ENCODE measurements at regions not wholly inside any gene's neighbourhood (a gene's known extent, or its start where the extent isn't known, plus 50 kb on each side); places are given as distances from the start of the nearest gene placed in this dataset.
"Not testable (repeated sequence)": the region's sequence is repeated elsewhere in the genome, so short reads cannot be mapped to it uniquely, and the experiment has no call there.

- Histone ChIP-seq H3K4me3 (ENCODE audit: low read length) (no peak overlapping the region), H3K27me3 (ENCODE audit: insufficient read depth, low read length) (peaks cover 7% of the 10 kb centered on the region), H3K9me3 (ENCODE audit: low read length) (peaks cover 8% of the 10 kb centered on the region), H3K4me1 (ENCODE audit: insufficient read depth, low read length) (no peaks in the 10 kb centered on the region), H3K36me3 (ENCODE audit: insufficient read depth, low read length) (no peaks in the 10 kb centered on the region), H2AFZ (ENCODE audit: low read depth, low read length) (no peak overlapping the region)
Observed at GRCh38 chr1:8152731-8153702, 126.9 kb upstream of the ERRFI1 start.

GRCh38 chr1:8151647-8152046 is 125.5 kb upstream of the ERRFI1 start:
- H3K9me3 ChIP-seq (ENCODE audit: low read length) = peaks cover 8% of the 10 kb centered on the region
- no peak overlapping the region for H3K4me3 ChIP-seq (ENCODE audit: low read length)
- H2AFZ ChIP-seq (ENCODE audit: low read depth, low read length) = no peak overlapping the region
- no peaks in the 10 kb centered on the region for H3K4me1 ChIP-seq (ENCODE audit: insufficient read depth, low read length)
- H3K36me3 ChIP-seq (ENCODE audit: insufficient read depth, low read length) = no peaks in the 10 kb centered on the region
- peaks cover 7% of the 10 kb centered on the region for H3K27me3 ChIP-seq (ENCODE audit: insufficient read depth, low read length)

GRCh38 chr1:8149756-8150155 is 123.6 kb upstream of the ERRFI1 start:
- not testable (repeated sequence) for H3K4me3 ChIP-seq (ENCODE audit: low read length); H3K27me3 ChIP-seq (ENCODE audit: insufficient read depth, low read length); H3K9me3 ChIP-seq (ENCODE audit: low read length); H3K4me1 ChIP-seq (ENCODE audit: insufficient read depth, low read length); H3K36me3 ChIP-seq (ENCODE audit: insufficient read depth, low read length); H2AFZ ChIP-seq (ENCODE audit: low read depth, low read length)

- Histone ChIP-seq H3K27me3 (ENCODE audit: insufficient read depth, low read length) (no peaks in the 10 kb centered on the region), H2AFZ (ENCODE audit: low read depth, low read length) (no peak overlapping the region), H3K36me3 (ENCODE audit: insufficient read depth, low read length) (no peaks in the 10 kb centered on the region), H3K4me3 (ENCODE audit: low read length) (no peak overlapping the region), H3K4me1 (ENCODE audit: insufficient read depth, low read length) (no peaks in the 10 kb centered on the region), H3K9me3 (ENCODE audit: low read length) (peaks cover 3% of the 10 kb centered on the region)
Observed at GRCh38 chr1:8147956-8148355, 121.8 kb upstream of the ERRFI1 start.

GRCh38 chr1:8146257-8146855 is 120.2 kb upstream of the ERRFI1 start:
- Histone ChIP-seq H3K9me3 (ENCODE audit: low read length) (no peaks in the 10 kb centered on the region), H2AFZ (ENCODE audit: low read depth, low read length) (no peak overlapping the region), H3K36me3 (ENCODE audit: insufficient read depth, low read length) (no peaks in the 10 kb centered on the region), H3K4me1 (ENCODE audit: insufficient read depth, low read length) (peaks cover 2% of the 10 kb centered on the region), H3K27me3 (ENCODE audit: insufficient read depth, low read length) (no peaks in the 10 kb centered on the region), H3K4me3 (ENCODE audit: low read length) (no peak overlapping the region)

GRCh38 chr1:8145545-8146202 is 119.6 kb upstream of the ERRFI1 start:
- Histone ChIP-seq H3K36me3 (ENCODE audit: insufficient read depth, low read length) (no peaks in the 10 kb centered on the region), H3K4me3 (ENCODE audit: low read length) (no peak overlapping the region), H3K4me1 (ENCODE audit: insufficient read depth, low read length) (peaks cover 2% of the 10 kb centered on the region), H2AFZ (ENCODE audit: low read depth, low read length) (no peak overlapping the region), H3K27me3 (ENCODE audit: insufficient read depth, low read length) (no peaks in the 10 kb centered on the region), H3K9me3 (ENCODE audit: low read length) (no peaks in the 10 kb centered on the region)

GRCh38 chr1:8144323-8144722 is 118.2 kb upstream of the ERRFI1 start:
- Histone ChIP-seq H3K36me3 (ENCODE audit: insufficient read depth, low read length) (no peaks in the 10 kb centered on the region), H3K27me3 (ENCODE audit: insufficient read depth, low read length) (no peaks in the 10 kb centered on the region), H3K4me3 (ENCODE audit: low read length) (no peak overlapping the region), H3K9me3 (ENCODE audit: low read length) (no peaks in the 10 kb centered on the region), H2AFZ (ENCODE audit: low read depth, low read length) (no peak overlapping the region), H3K4me1 (ENCODE audit: insufficient read depth, low read length) (peaks cover 2% of the 10 kb centered on the region)

- Histone ChIP-seq H3K36me3 (ENCODE audit: insufficient read depth, low read length) (no peaks in the 10 kb centered on the region), H3K4me1 (ENCODE audit: insufficient read depth, low read length) (peaks cover 2% of the 10 kb centered on the region), H3K9me3 (ENCODE audit: low read length) (no peaks in the 10 kb centered on the region), H2AFZ (ENCODE audit: low read depth, low read length) (no peak overlapping the region), H3K4me3 (ENCODE audit: low read length) (no peak overlapping the region), H3K27me3 (ENCODE audit: insufficient read depth, low read length) (no peaks in the 10 kb centered on the region)
Observed at GRCh38 chr1:8142955-8143629, 117.0 kb upstream of the ERRFI1 start.

GRCh38 chr1:8139941-8140340 is 113.8 kb upstream of the ERRFI1 start:
- Histone ChIP-seq H3K9me3 (ENCODE audit: low read length) (no peaks in the 10 kb centered on the region), H3K27me3 (ENCODE audit: insufficient read depth, low read length) (peaks cover 4% of the 10 kb centered on the region), H3K4me3 (ENCODE audit: low read length) (no peak overlapping the region), H2AFZ (ENCODE audit: low read depth, low read length) (no peak overlapping the region), H3K4me1 (ENCODE audit: insufficient read depth, low read length) (peaks cover 7% of the 10 kb centered on the region), H3K36me3 (ENCODE audit: insufficient read depth, low read length) (no peaks in the 10 kb centered on the region)

GRCh38 chr1:8139383-8139782 is 113.3 kb upstream of the ERRFI1 start:
- Histone ChIP-seq H3K36me3 (ENCODE audit: insufficient read depth, low read length) (no peaks in the 10 kb centered on the region), H3K4me1 (ENCODE audit: insufficient read depth, low read length) (peaks cover 7% of the 10 kb centered on the region), H3K4me3 (ENCODE audit: low read length) (no peak overlapping the region), H3K27me3 (ENCODE audit: insufficient read depth, low read length) (peaks cover 8% of the 10 kb centered on the region), H2AFZ (ENCODE audit: low read depth, low read length) (no peak overlapping the region), H3K9me3 (ENCODE audit: low read length) (no peaks in the 10 kb centered on the region)

GRCh38 chr1:8138673-8139072 is 112.6 kb upstream of the ERRFI1 start:
- peaks cover 8% of the 10 kb centered on the region for H3K27me3 ChIP-seq (ENCODE audit: insufficient read depth, low read length)
- no peak overlapping the region for H2AFZ ChIP-seq (ENCODE audit: low read depth, low read length)
- no peaks in the 10 kb centered on the region for H3K9me3 ChIP-seq (ENCODE audit: low read length)
- H3K36me3 ChIP-seq (ENCODE audit: insufficient read depth, low read length) = no peaks in the 10 kb centered on the region
- H3K4me3 ChIP-seq (ENCODE audit: low read length) = no peak overlapping the region
- peaks cover 7% of the 10 kb centered on the region for H3K4me1 ChIP-seq (ENCODE audit: insufficient read depth, low read length)

GRCh38 chr1:8137481-8138244 is 111.6 kb upstream of the ERRFI1 start:
- peak overlapping the region; percentile 0 for H2AFZ ChIP-seq (ENCODE audit: low read depth, low read length)
- peaks cover 8% of the 10 kb centered on the region for H3K27me3 ChIP-seq (ENCODE audit: insufficient read depth, low read length)
- no peak overlapping the region for H3K4me3 ChIP-seq (ENCODE audit: low read length)
- peaks cover 7% of the 10 kb centered on the region for H3K4me1 ChIP-seq (ENCODE audit: insufficient read depth, low read length)
- no peaks in the 10 kb centered on the region for H3K36me3 ChIP-seq (ENCODE audit: insufficient read depth, low read length)
- no peaks in the 10 kb centered on the region for H3K9me3 ChIP-seq (ENCODE audit: low read length)
